PC-3 (cell line): ENCODE measurements at regions not wholly inside any gene's neighbourhood (a gene's known extent, or its start where the extent isn't known, plus 50 kb on each side); places are given as distances from the start of the nearest gene placed in this dataset.

Experiments
- CTCF ChIP-seq: fragments of 300-600 bp; sonication (generic); conservative IDR thresholded peaks from 2 replicates; pipeline ENCODE4 v1.5.1; 2017; ENCODE audit warnings: antibody characterized with exemption, low read depth, mild to moderate bottlenecking, low read length
- EZH2 ChIP-seq: fragments of 300-600 bp; sonication (generic); IDR thresholded peaks from one replicate; pipeline ENCODE4 v1.6.1; 2017; ENCODE audit warnings: antibody characterized with exemption, mild to moderate bottlenecking, low read length; ENCODE audit not compliant: unreplicated experiment
- EZH2phosphoT487 ChIP-seq: fragments of 300-600 bp; sonication (generic); IDR thresholded peaks from 2 replicates; pipeline ENCODE4 v1.6.1; 2018; ENCODE audit warnings: mild to moderate bottlenecking, antibody characterized with exemption, low read length, borderline replicate concordance

DNA sequence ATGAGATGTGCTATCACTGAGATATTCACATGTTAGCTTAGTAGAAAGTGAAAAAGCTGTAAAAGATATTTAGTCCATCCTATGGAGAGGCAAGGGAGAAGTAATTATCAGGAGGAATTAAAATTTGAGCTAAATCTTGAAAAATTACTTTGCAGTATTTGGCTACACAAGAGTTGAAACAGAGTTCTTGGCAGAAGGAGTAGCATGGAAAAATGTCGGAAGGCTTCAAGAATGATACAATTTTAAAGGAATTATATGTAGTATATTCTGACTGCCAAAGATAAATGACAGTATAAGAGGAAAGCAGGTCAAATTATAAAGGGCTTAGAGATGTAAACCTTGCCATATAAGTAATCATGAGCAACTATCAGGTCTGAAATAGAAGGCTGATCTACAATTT lies 518.9 kb downstream of the BRINP3 start:
- no peak for TF ChIP-seq CTCF
- TF ChIP-seq EZH2: no peak
- no peak for TF ChIP-seq EZH2phosphoT487
